Hepatocyte (in vitro differentiated cells): ENCODE measurements at regions not wholly inside any gene's neighbourhood (a gene's known extent, or its start where the extent isn't known, plus 50 kb on each side); places are given as distances from the start of the nearest gene placed in this dataset.

Experiments
- DNase-seq: peaks from one replicate; pipeline ENCODE4 v3.0.0-alpha.2; 2016; ENCODE audit warnings: low spot score
- H2AFZ ChIP-seq: fragments of 200-600 bp; sonication (generic); 2 replicates; pipeline ENCODE4 v1.6.0; 2016; ENCODE audit warnings: antibody characterized with exemption, mild to moderate bottlenecking
- H3K27ac ChIP-seq: fragments of 200-600 bp; sonication (generic); 2 replicates; pipeline ENCODE4 v1.5.1; 2016; ENCODE audit warnings: mild to moderate bottlenecking
- H3K27me3 ChIP-seq: fragments of 200-600 bp; sonication (generic); 2 replicates; pipeline ENCODE4 v1.6.1; 2016
- H3K36me3 ChIP-seq: fragments of 200-600 bp; sonication (generic); replicated peaks from 2 replicates; pipeline ENCODE4 v1.5.1; 2016; ENCODE audit warnings: low read depth; ENCODE audit not compliant: insufficient read depth
- H3K4me1 ChIP-seq: fragments of 200-600 bp; sonication (generic); 2 replicates; pipeline ENCODE4 v1.5.1; 2016; ENCODE audit warnings: mild to moderate bottlenecking, moderate library complexity; ENCODE audit not compliant: insufficient read depth
- H3K4me2 ChIP-seq: fragments of 200-600 bp; sonication (generic); 2 replicates; pipeline ENCODE4 v1.6.0; 2016
- H3K4me3 ChIP-seq: fragments of 200-600 bp; sonication (generic); 2 replicates; pipeline ENCODE4 v1.5.1; 2016; ENCODE audit warnings: mild to moderate bottlenecking
- H3K79me2 ChIP-seq: fragments of 200-600 bp; sonication (generic); 2 replicates; pipeline ENCODE4 v1.6.0; 2017; ENCODE audit warnings: mild to moderate bottlenecking
- H3K9me2 ChIP-seq: fragments of 200-600 bp; sonication (generic); replicated peaks from 2 replicates; pipeline ENCODE4 v1.6.0; 2017; ENCODE audit warnings: mild to moderate bottlenecking; ENCODE audit not compliant: insufficient read depth
- H3K9me3 ChIP-seq: fragments of 200-600 bp; sonication (generic); 2 replicates; pipeline ENCODE4 v1.5.1; 2016; ENCODE audit warnings: low read depth, mild to moderate bottlenecking
- H4K20me1 ChIP-seq: fragments of 200-600 bp; sonication (generic); 2 replicates; pipeline ENCODE4 v1.6.0; 2016; ENCODE audit warnings: mild to moderate bottlenecking; ENCODE audit not compliant: insufficient read depth, poor library complexity, severe bottlenecking
- CTCF ChIP-seq: fragments of 200-600 bp; sonication (generic); IDR thresholded peaks from 2 replicates; pipeline ENCODE4 v1.5.1; 2016; ENCODE audit warnings: antibody characterized with exemption, mild to moderate bottlenecking; ENCODE audit not compliant: poor library complexity
- EZH2 ChIP-seq: fragments of 200-600 bp; sonication (generic); IDR thresholded peaks from 2 replicates; pipeline ENCODE4 v1.6.1; 2016; ENCODE audit warnings: antibody characterized with exemption, mild to moderate bottlenecking, borderline replicate concordance
- EZH2phosphoT487 ChIP-seq: fragments of 200-600 bp; sonication (generic); IDR thresholded peaks from one replicate; pipeline ENCODE4 v1.6.1; 2018; ENCODE audit warnings: antibody characterized with exemption, mild to moderate bottlenecking, low read depth, moderate library complexity; ENCODE audit not compliant: unreplicated experiment, severe bottlenecking
- WGBS: methylation state at CpG from one replicate; pipeline ENCODE4 v1.1.6; 2016; ENCODE audit warnings: low lambda C conversion rate; ENCODE audit errors: missing lambda C conversion rate; 5-methylcytosine and 5-hydroxymethylcytosine counted together

GRCh38 chr9:87810679-87811178 is 71.9 kb upstream of the SPATA31E1 start:
- H3K27ac ChIP-seq, result no peak overlapping the region
- 95% methylated on average over 5 of the region's 5 CpGs for WGBS
- no peak for DNase-seq
- no peak overlapping the region for H3K4me2 ChIP-seq
- H3K4me3 ChIP-seq, result no peak overlapping the region
- H4K20me1 ChIP-seq, result no peaks in the 10 kb centered on the region
- no peaks in the 10 kb centered on the region for H3K9me2 ChIP-seq
- H3K79me2 ChIP-seq, result no peaks in the 10 kb centered on the region
- H3K36me3 ChIP-seq, result no peaks in the 10 kb centered on the region
- H3K27me3 ChIP-seq, result no peaks in the 10 kb centered on the region
- H3K4me1 ChIP-seq, result no peaks in the 10 kb centered on the region
- TF ChIP-seq CTCF, result no peak
- TF ChIP-seq EZH2phosphoT487, result no peak
- TF ChIP-seq EZH2, result no peak
- no peaks in the 10 kb centered on the region for H3K9me3 ChIP-seq
- no peak overlapping the region for H2AFZ ChIP-seq

GRCh38 chr9:87812375-87813118 is 70.1 kb upstream of the SPATA31E1 start:
- Histone ChIP-seq H3K27me3 (no peaks in the 10 kb centered on the region), H4K20me1 (no peaks in the 10 kb centered on the region), H3K9me2 (no peaks in the 10 kb centered on the region), H3K4me2 (no peak overlapping the region), H3K4me3 (no peak overlapping the region), H3K27ac (no peak overlapping the region), H3K9me3 (no peaks in the 10 kb centered on the region), H3K36me3 (no peaks in the 10 kb centered on the region), H3K4me1 (no peaks in the 10 kb centered on the region), H2AFZ (no peak overlapping the region), H3K79me2 (no peaks in the 10 kb centered on the region)
- peak; percentile 41 for DNase-seq
- WGBS, result 55% methylated on average over 13 of the region's 13 CpGs
- TF ChIP-seq EZH2 (no peak), CTCF (peak; percentile 86), EZH2phosphoT487 (no peak)

GRCh38 chr9:87813119-87813463 is 69.6 kb upstream of the SPATA31E1 start:
- H4K20me1 ChIP-seq, result no peaks in the 10 kb centered on the region
- TF ChIP-seq CTCF, result no peak
- TF ChIP-seq EZH2, result no peak
- TF ChIP-seq EZH2phosphoT487, result no peak
- no peak overlapping the region for H3K27ac ChIP-seq
- H3K27me3 ChIP-seq, result no peaks in the 10 kb centered on the region
- no peaks in the 10 kb centered on the region for H3K9me3 ChIP-seq
- H3K36me3 ChIP-seq, result no peaks in the 10 kb centered on the region
- H2AFZ ChIP-seq, result no peak overlapping the region
- no peak overlapping the region for H3K4me2 ChIP-seq
- no peaks in the 10 kb centered on the region for H3K9me2 ChIP-seq
- H3K4me1 ChIP-seq, result no peaks in the 10 kb centered on the region
- no peaks in the 10 kb centered on the region for H3K79me2 ChIP-seq
- H3K4me3 ChIP-seq, result no peak overlapping the region
- DNase-seq, result no peak
- 70% methylated on average over 7 of the region's 7 CpGs for WGBS
